ENCODE measurements at regions not wholly inside any gene's neighbourhood (a gene's known extent, or its start where the extent isn't known, plus 50 kb on each side); places are given as distances from the start of the nearest gene placed in this dataset.

GRCh38 chr2:45093663-45094062 lies 84.4 kb upstream of the SIX2 start:
- no peak overlapping the region for H3K4me3 ChIP-seq (ENCODE audit: low read depth in 1 of 5, low read length in 5 of 5)
- H3K27me3 ChIP-seq (ENCODE audit: control insufficient read depth in 5 of 5, insufficient read depth in 4 of 5, low read length in 5 of 5) = peaks cover 0 to 3% (median 0%) of the 10 kb centered on the region in 5 donors
- H3K9ac ChIP-seq (ENCODE audit: low read length in 5 of 5) = no peak overlapping the region
- H3K4me1 ChIP-seq (ENCODE audit: control insufficient read depth in 5 of 5, insufficient read depth in 5 of 5, low read length in 5 of 5) = no peaks in the 10 kb centered on the region
- H3K9me3 ChIP-seq (ENCODE audit: control insufficient read depth in 5 of 5, low read length in 5 of 5) = no peaks in the 10 kb centered on the region
- no peaks in the 10 kb centered on the region for H3K36me3 ChIP-seq (ENCODE audit: control insufficient read depth in 5 of 5, insufficient read depth in 5 of 5, low read length in 5 of 5)
- no peak overlapping the region for H3K27ac ChIP-seq (ENCODE audit: low read depth, low read length)

GRCh38 chr2:45093181-45093580 lies 83.9 kb upstream of the SIX2 start:
- Histone ChIP-seq H3K27ac (ENCODE audit: low read depth, low read length) (no peak overlapping the region), H3K9ac (ENCODE audit: low read length in 5 of 5) (no peak overlapping the region), H3K9me3 (ENCODE audit: control insufficient read depth in 5 of 5, low read length in 5 of 5) (no peaks in the 10 kb centered on the region), H3K4me3 (ENCODE audit: low read depth in 1 of 5, low read length in 5 of 5) (no peak overlapping the region), H3K27me3 (ENCODE audit: control insufficient read depth in 5 of 5, insufficient read depth in 4 of 5, low read length in 5 of 5) (peaks cover 0 to 3% (median 0%) of the 10 kb centered on the region in 5 donors), H3K36me3 (ENCODE audit: control insufficient read depth in 5 of 5, insufficient read depth in 5 of 5, low read length in 5 of 5) (no peaks in the 10 kb centered on the region), H3K4me1 (ENCODE audit: control insufficient read depth in 5 of 5, insufficient read depth in 5 of 5, low read length in 5 of 5) (no peaks in the 10 kb centered on the region)

- no peaks in the 10 kb centered on the region for H3K4me1 ChIP-seq (ENCODE audit: control insufficient read depth in 5 of 5, insufficient read depth in 5 of 5, low read length in 5 of 5)
- H3K27ac ChIP-seq (ENCODE audit: low read depth, low read length) = no peak overlapping the region
- H3K9me3 ChIP-seq (ENCODE audit: control insufficient read depth in 5 of 5, low read length in 5 of 5) = no peaks in the 10 kb centered on the region
These were observed 80.5 kb upstream of the SIX2 start for GRCh38 chr2:45089554-45090261.

GRCh38 chr2:45085487-45085886 lies 76.2 kb upstream of the SIX2 start:
- no peak overlapping the region for H3K27ac ChIP-seq (ENCODE audit: low read depth, low read length)
- H3K27me3 ChIP-seq (ENCODE audit: control insufficient read depth in 5 of 5, insufficient read depth in 4 of 5, low read length in 5 of 5) = peaks cover 0 to 3% (median 0%) of the 10 kb centered on the region in 5 donors
- no peaks in the 10 kb centered on the region for H3K4me1 ChIP-seq (ENCODE audit: control insufficient read depth in 5 of 5, insufficient read depth in 5 of 5, low read length in 5 of 5)
- no peak overlapping the region for H3K4me3 ChIP-seq (ENCODE audit: low read depth in 1 of 5, low read length in 5 of 5)
- no peaks in the 10 kb centered on the region for H3K9me3 ChIP-seq (ENCODE audit: control insufficient read depth in 5 of 5, low read length in 5 of 5)
- H3K9ac ChIP-seq (ENCODE audit: low read length in 5 of 5) = no peak overlapping the region
- H3K36me3 ChIP-seq (ENCODE audit: control insufficient read depth in 5 of 5, insufficient read depth in 5 of 5, low read length in 5 of 5) = no peaks in the 10 kb centered on the region

More at GRCh38 chr2:45089554-45090261, 80.5 kb upstream of the SIX2 start:
- Histone ChIP-seq H3K27me3 (ENCODE audit: control insufficient read depth in 5 of 5, insufficient read depth in 4 of 5, low read length in 5 of 5) (no peaks in the 10 kb centered on the region), H3K4me3 (ENCODE audit: low read depth in 1 of 5, low read length in 5 of 5) (no peak overlapping the region), H3K9ac (ENCODE audit: low read length in 5 of 5) (no peak overlapping the region), H3K36me3 (ENCODE audit: control insufficient read depth in 5 of 5, insufficient read depth in 5 of 5, low read length in 5 of 5) (no peaks in the 10 kb centered on the region)

GRCh38 chr2:45084361-45085020 lies 75.2 kb upstream of the SIX2 start:
- Histone ChIP-seq H3K4me3 (ENCODE audit: low read depth in 1 of 5, low read length in 5 of 5) (no peak overlapping the region), H3K9me3 (ENCODE audit: control insufficient read depth in 5 of 5, low read length in 5 of 5) (no peaks in the 10 kb centered on the region), H3K27ac (ENCODE audit: low read depth, low read length) (no peak overlapping the region), H3K4me1 (ENCODE audit: control insufficient read depth in 5 of 5, insufficient read depth in 5 of 5, low read length in 5 of 5) (no peaks in the 10 kb centered on the region), H3K27me3 (ENCODE audit: control insufficient read depth in 5 of 5, insufficient read depth in 4 of 5, low read length in 5 of 5) (peaks cover 0 to 3% (median 0%) of the 10 kb centered on the region in 5 donors), H3K36me3 (ENCODE audit: control insufficient read depth in 5 of 5, insufficient read depth in 5 of 5, low read length in 5 of 5) (no peaks in the 10 kb centered on the region), H3K9ac (ENCODE audit: low read length in 5 of 5) (no peak overlapping the region)

- Histone ChIP-seq H3K9ac (ENCODE audit: low read length in 5 of 5) (no peak overlapping the region), H3K27ac (ENCODE audit: low read depth, low read length) (no peak overlapping the region), H3K9me3 (ENCODE audit: control insufficient read depth in 5 of 5, low read length in 5 of 5) (no peaks in the 10 kb centered on the region), H3K4me1 (ENCODE audit: control insufficient read depth in 5 of 5, insufficient read depth in 5 of 5, low read length in 5 of 5) (no peaks in the 10 kb centered on the region), H3K36me3 (ENCODE audit: control insufficient read depth in 5 of 5, insufficient read depth in 5 of 5, low read length in 5 of 5) (no peaks in the 10 kb centered on the region), H3K27me3 (ENCODE audit: control insufficient read depth in 5 of 5, insufficient read depth in 4 of 5, low read length in 5 of 5) (peaks cover 0 to 3% (median 0%) of the 10 kb centered on the region in 5 donors), H3K4me3 (ENCODE audit: low read depth in 1 of 5, low read length in 5 of 5) (no peak overlapping the region)
These were observed 73.9 kb upstream of the SIX2 start for GRCh38 chr2:45083175-45083574.

- peaks cover 0 to 20% (median 5%) of the 10 kb centered on the region in 5 donors for H3K27me3 ChIP-seq (ENCODE audit: control insufficient read depth in 5 of 5, insufficient read depth in 4 of 5, low read length in 5 of 5)
- peaks cover 0 to 1% (median 0%) of the 10 kb centered on the region in 5 donors for H3K4me1 ChIP-seq (ENCODE audit: control insufficient read depth in 5 of 5, insufficient read depth in 5 of 5, low read length in 5 of 5)
- H3K9me3 ChIP-seq (ENCODE audit: control insufficient read depth in 5 of 5, low read length in 5 of 5) = no peaks in the 10 kb centered on the region
- no peak overlapping the region for H3K27ac ChIP-seq (ENCODE audit: low read depth, low read length)
- no peak overlapping the region for H3K4me3 ChIP-seq (ENCODE audit: low read depth in 1 of 5, low read length in 5 of 5)
- no peaks in the 10 kb centered on the region for H3K36me3 ChIP-seq (ENCODE audit: control insufficient read depth in 5 of 5, insufficient read depth in 5 of 5, low read length in 5 of 5)
- no peak overlapping the region for H3K9ac ChIP-seq (ENCODE audit: low read length in 5 of 5)
These were observed 65.5 kb upstream of the SIX2 start for GRCh38 chr2:45074713-45075112.

GRCh38 chr2:45072862-45073237 lies 63.6 kb upstream of the SIX2 start:
- Histone ChIP-seq H3K4me1 (ENCODE audit: control insufficient read depth in 5 of 5, insufficient read depth in 5 of 5, low read length in 5 of 5) (peaks cover 0 to 6% (median 0%) of the 10 kb centered on the region in 5 donors), H3K27me3 (ENCODE audit: control insufficient read depth in 5 of 5, insufficient read depth in 4 of 5, low read length in 5 of 5) (peaks cover 0 to 20% (median 10%) of the 10 kb centered on the region in 5 donors), H3K9me3 (ENCODE audit: control insufficient read depth in 5 of 5, low read length in 5 of 5) (no peaks in the 10 kb centered on the region), H3K4me3 (ENCODE audit: low read depth in 1 of 5, low read length in 5 of 5) (no peak overlapping the region), H3K27ac (ENCODE audit: low read depth, low read length) (no peak overlapping the region), H3K9ac (ENCODE audit: low read length in 5 of 5) (no peak overlapping the region), H3K36me3 (ENCODE audit: control insufficient read depth in 5 of 5, insufficient read depth in 5 of 5, low read length in 5 of 5) (no peaks in the 10 kb centered on the region)

- Histone ChIP-seq H3K27me3 (ENCODE audit: control insufficient read depth in 5 of 5, insufficient read depth in 4 of 5, low read length in 5 of 5) (peaks cover 0 to 20% (median 10%) of the 10 kb centered on the region in 5 donors), H3K4me1 (ENCODE audit: control insufficient read depth in 5 of 5, insufficient read depth in 5 of 5, low read length in 5 of 5) (peaks cover 0 to 6% (median 0%) of the 10 kb centered on the region in 5 donors)
These were observed 63.0 kb upstream of the SIX2 start for GRCh38 chr2:45072064-45072861.

More at GRCh38 chr2:45072064-45072861, 63.0 kb upstream of the SIX2 start:
- Histone ChIP-seq H3K4me3 (ENCODE audit: low read depth in 1 of 5, low read length in 5 of 5) (no peak overlapping the region), H3K27ac (ENCODE audit: low read depth, low read length) (no peak overlapping the region), H3K36me3 (ENCODE audit: control insufficient read depth in 5 of 5, insufficient read depth in 5 of 5, low read length in 5 of 5) (no peaks in the 10 kb centered on the region), H3K9me3 (ENCODE audit: control insufficient read depth in 5 of 5, low read length in 5 of 5) (no peaks in the 10 kb centered on the region), H3K9ac (ENCODE audit: low read length in 5 of 5) (no peak overlapping the region)
